Gastrocnemius medialis (tissue), 4 donors: ENCODE measurements at regions not wholly inside any gene's neighbourhood (a gene's known extent, or its start where the extent isn't known, plus 50 kb on each side); places are given as distances from the start of the nearest gene placed in this dataset.
A peak's percentile ranks its signal among the peaks of the same experiment; 100 is the strongest.

Experiments
- ATAC-seq, 2 donors: fragments of 150-250 bp; one replicate each; pipeline ENCODE4 v1.9.1; 2016
- DNase-seq, 2 donors: peaks; one replicate each; pipeline ENCODE4 v3.0.0-alpha.2; 2019
- H3K27ac ChIP-seq, 4 donors: fragments of 200-600 bp; sonication (generic); 1 replicate in 1 of 4; 2 replicates in 3 of 4; pipeline ENCODE4 v1.5.1; 2016 to 2018; ENCODE audit warnings: mild to moderate bottlenecking in 2 of 4, moderate library complexity in 1 of 4
- H3K27me3 ChIP-seq, 3 donors: fragments of 200-600 bp; sonication (generic) in 2 of 3; 1 replicate in 1 of 3; 2 replicates in 2 of 3; pipeline versions ENCODE4 v1.5.1 to v1.6.0; 2016 to 2019; ENCODE audit warnings: mild to moderate bottlenecking in 1 of 3, moderate library complexity in 1 of 3
- H3K36me3 ChIP-seq, 2 donors: fragments of 200-600 bp; sonication (generic) in 1 of 2; one replicate each; pipeline ENCODE4 v1.5.1; 2017 to 2018
- H3K4me1 ChIP-seq, 2 donors: fragments of 200-600 bp; sonication (generic) in 1 of 2; one replicate each; pipeline ENCODE4 v1.5.1; 2016 to 2017; ENCODE audit warnings: mild to moderate bottlenecking in 2 of 2
- H3K4me3 ChIP-seq, 4 donors: fragments of 200-600 bp; sonication (generic) in 3 of 4; 1 replicate in 1 of 4; 2 replicates in 3 of 4; pipeline ENCODE4 v1.5.1; 2016 to 2019; ENCODE audit warnings: mild to moderate bottlenecking in 2 of 4
- H3K9me3 ChIP-seq, 3 donors: fragments of 200-600 bp; sonication (generic) in 2 of 3; 1 replicate in 1 of 3; 2 replicates in 2 of 3; pipeline ENCODE4 v1.5.1; 2016 to 2019
- POLR2A ChIP-seq, 2 donors: fragments of 450-650 bp; IDR thresholded peaks; one replicate each; pipeline ENCODE4 v1.6.1; 2017; ENCODE audit warnings: antibody characterized with exemption in 2 of 2, mild to moderate bottlenecking in 2 of 2, moderate library complexity in 2 of 2
- in situ Hi-C, 4 donors: fragments of 200-750 bp; cut with MboI; loops; one replicate each; pipeline versions ENCODE4 v1.15.0 to v1.8.0; 2017; ENCODE audit warnings: low sequenced_read_pairs in 4 of 4
- intact Hi-C: fragments of 100-400 bp; cut with DNase I; formaldehyde crosslinking; loops from one replicate; pipeline ENCODE4 v1.15.1; 2023; ENCODE audit warnings: low total_unique reads
- TF ChIP-seq, protein P1 (sequence below), 5 experiments: fragments of 450-650 bp in 3 of 5; fragments of 200-600 bp in 2 of 5; sonication (generic) in 2 of 5; IDR thresholded peaks in 4 of 5; conservative IDR thresholded peaks in 1 of 5; 1 replicate in 4 of 5; 2 replicates in 1 of 5; pipeline ENCODE4 v1.5.1; 2016 to 2019; ENCODE audit warnings: antibody characterized with exemption in 5 of 5, mild to moderate bottlenecking in 3 of 5, moderate library complexity in 3 of 5

DNA sequence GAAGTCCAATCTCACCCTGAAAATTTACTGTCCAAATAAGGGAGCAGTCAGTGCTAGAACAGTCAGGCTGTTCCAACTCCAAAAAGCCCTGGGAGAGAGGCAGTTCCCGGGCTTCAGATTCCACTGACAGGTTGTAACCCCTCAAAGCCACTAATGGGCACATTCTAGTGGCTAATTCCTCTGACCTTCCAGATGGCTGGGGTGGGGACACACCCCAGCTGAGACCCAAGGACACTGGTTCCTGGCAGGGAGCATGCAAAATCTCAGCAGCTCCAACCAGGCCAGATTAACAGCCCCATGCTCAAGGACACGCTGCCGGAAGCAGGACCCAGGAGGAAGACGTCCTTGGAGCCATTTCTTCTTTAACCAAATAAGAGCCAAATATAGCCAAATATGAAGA is 92.7 kb downstream of the RPL27A start:
- Histone ChIP-seq H3K27me3 (no peaks in the 10 kb centered on the region), H3K36me3 (no peaks in the 10 kb centered on the region), H3K4me1 (peaks cover 61 to 63% of the 10 kb centered on the region in 2 donors), H3K9me3 (no peaks in the 10 kb centered on the region), H3K27ac (peak overlapping the region in 3 of 4 donors; percentile 0 to 75 (median 53)), H3K4me3 (no peak overlapping the region)
- intact Hi-C loops, result no loop called here
- TF ChIP-seq, protein P1, sequence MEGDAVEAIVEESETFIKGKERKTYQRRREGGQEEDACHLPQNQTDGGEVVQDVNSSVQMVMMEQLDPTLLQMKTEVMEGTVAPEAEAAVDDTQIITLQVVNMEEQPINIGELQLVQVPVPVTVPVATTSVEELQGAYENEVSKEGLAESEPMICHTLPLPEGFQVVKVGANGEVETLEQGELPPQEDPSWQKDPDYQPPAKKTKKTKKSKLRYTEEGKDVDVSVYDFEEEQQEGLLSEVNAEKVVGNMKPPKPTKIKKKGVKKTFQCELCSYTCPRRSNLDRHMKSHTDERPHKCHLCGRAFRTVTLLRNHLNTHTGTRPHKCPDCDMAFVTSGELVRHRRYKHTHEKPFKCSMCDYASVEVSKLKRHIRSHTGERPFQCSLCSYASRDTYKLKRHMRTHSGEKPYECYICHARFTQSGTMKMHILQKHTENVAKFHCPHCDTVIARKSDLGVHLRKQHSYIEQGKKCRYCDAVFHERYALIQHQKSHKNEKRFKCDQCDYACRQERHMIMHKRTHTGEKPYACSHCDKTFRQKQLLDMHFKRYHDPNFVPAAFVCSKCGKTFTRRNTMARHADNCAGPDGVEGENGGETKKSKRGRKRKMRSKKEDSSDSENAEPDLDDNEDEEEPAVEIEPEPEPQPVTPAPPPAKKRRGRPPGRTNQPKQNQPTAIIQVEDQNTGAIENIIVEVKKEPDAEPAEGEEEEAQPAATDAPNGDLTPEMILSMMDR (IDR thresholded peaks at IDR 0.05 in 4 of 5, conservative IDR thresholded peaks at IDR 0.05 in 1 of 5), result no peak
- DNase-seq, result peak in 1 of 2 donors; percentile 28
- ATAC-seq, result no peak
- in situ Hi-C loops, result no loop called here

DNA sequence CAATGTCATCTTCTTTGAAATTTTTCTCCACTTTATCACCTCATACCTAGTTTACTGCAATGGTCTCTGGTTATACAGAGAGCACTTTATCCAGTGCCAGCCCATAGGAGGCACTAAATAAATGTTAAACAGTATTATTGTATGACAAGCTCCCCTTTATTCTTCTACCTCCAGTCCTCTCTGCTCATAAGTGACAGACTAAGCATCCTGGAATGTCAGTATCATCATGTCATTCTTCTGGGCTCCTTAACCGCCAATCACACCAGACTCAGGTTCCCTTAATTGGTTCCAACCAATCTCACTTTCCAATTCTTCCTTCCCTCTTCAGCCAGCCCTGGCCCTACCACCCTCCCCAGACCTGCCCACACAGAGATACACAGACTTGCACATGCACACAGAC is 93.1 kb downstream of the RPL27A start:
- intact Hi-C loops, result no loop called here
- Histone ChIP-seq H3K27ac (peak overlapping the region in 2 of 4 donors; percentile 74 to 75), H3K4me3 (no peak overlapping the region), H3K36me3 (no peaks in the 10 kb centered on the region), H3K9me3 (no peaks in the 10 kb centered on the region), H3K4me1 (peaks cover 61 to 63% of the 10 kb centered on the region in 2 donors), H3K27me3 (no peaks in the 10 kb centered on the region)
- no peak for TF ChIP-seq POLR2A (IDR thresholded peaks at IDR 0.05)
- TF ChIP-seq, protein P1 (IDR thresholded peaks at IDR 0.05 in 4 of 5, conservative IDR thresholded peaks at IDR 0.05 in 1 of 5), result no peak
- DNase-seq, result no peak
- in situ Hi-C loops, result no loop called here
- ATAC-seq, result no peak

DNA sequence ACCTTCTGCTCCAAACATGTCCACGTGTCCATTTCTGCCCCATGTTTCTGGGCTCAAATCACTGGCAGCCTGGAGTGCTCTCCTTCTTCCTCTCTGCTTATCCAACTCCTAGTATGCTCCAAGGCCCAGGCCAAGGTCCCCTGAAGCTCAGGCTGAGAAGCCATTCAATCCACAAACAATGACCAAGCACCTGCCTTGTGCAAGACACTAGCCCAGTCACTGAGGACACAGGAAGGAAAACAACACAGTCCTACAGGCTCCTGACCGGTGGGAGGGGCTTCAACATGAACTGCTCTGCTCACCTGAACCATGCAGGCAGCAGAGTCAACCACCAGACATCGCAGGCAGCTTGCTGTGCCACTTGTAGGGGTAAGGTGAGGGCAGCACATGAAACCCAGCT is 93.6 kb downstream of the RPL27A start:
- Histone ChIP-seq H3K27me3 (no peaks in the 10 kb centered on the region), H3K4me3 (no peak overlapping the region), H3K27ac (peak overlapping the region; percentile 71 to 75 (median 73)), H3K4me1 (peaks cover 61 to 63% of the 10 kb centered on the region in 2 donors), H3K36me3 (no peaks in the 10 kb centered on the region), H3K9me3 (no peaks in the 10 kb centered on the region)
- DNase-seq (no peak), ATAC-seq (no peak)
- in situ Hi-C loops (no loop called here), intact Hi-C loops (no loop called here)
- TF ChIP-seq POLR2A (IDR thresholded peaks at IDR 0.05), result no peak
- TF ChIP-seq, protein P1 (IDR thresholded peaks at IDR 0.05 in 4 of 5, conservative IDR thresholded peaks at IDR 0.05 in 1 of 5), result no peak

DNA sequence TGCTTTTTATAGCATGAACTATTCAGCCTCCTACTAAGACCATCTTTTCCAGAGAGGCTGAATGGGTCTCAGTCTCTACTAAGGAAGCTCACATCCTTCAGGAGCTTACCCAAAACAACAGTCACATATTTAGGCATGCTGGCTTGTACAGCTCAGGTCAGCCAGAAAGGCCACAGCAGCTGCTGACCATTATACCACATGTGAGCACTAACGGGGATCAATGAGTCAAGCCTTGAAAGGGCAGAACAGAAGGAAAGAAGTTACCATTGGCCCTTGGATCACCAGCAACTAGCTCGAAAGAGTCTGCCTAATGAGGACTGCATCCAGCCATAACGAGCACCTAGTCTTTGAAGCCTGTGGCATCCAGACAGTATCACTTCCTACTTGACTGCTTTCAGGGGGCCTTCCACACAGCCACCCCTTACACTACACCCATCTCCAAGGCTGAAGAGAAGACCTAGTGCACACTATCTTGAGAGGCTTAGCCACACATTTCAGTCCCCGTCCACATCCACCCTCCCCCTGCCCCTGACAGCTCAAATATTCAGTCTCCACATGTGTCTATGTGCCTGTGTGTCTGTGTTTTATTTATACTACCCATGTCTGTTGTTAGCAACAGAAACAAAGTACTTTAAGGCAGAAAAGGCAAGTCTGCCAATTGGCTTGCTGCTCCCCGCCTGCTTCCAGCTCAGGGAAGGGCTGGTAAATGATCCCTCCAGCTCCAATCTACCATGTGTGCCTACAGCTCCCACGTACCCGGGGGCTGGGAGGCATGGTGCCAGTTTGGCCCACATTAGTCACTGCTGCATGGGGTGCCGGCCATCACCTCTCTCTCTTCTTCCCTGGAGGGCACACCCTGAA is 95.5 kb downstream of the RPL27A start:
- Histone ChIP-seq H3K36me3 (no peaks in the 10 kb centered on the region), H3K27ac (peak overlapping the region; percentile 71 to 75 (median 73)), H3K4me3 (peak overlapping the region in 1 of 4 donors; percentile 14), H3K27me3 (no peaks in the 10 kb centered on the region), H3K4me1 (peaks cover 61 to 62% of the 10 kb centered on the region in 2 donors), H3K9me3 (no peaks in the 10 kb centered on the region)
- intact Hi-C loops, result no loop called here
- ATAC-seq (peak; percentile 48 to 63), DNase-seq (peak; percentile 13 to 49)
- TF ChIP-seq, protein P1 (IDR thresholded peaks at IDR 0.05 in 4 of 5, conservative IDR thresholded peaks at IDR 0.05 in 1 of 5), result no peak
- TF ChIP-seq POLR2A (IDR thresholded peaks at IDR 0.05), result no peak
- in situ Hi-C loops, result no loop called here
